Kidney epithelial cell (primary cell): ENCODE measurements at regions not wholly inside any gene's neighbourhood (a gene's known extent, or its start where the extent isn't known, plus 50 kb on each side); places are given as distances from the start of the nearest gene placed in this dataset.

ENCODE experiments used
- DNase-seq: peaks from one replicate; pipeline ENCODE4 v3.0.0-alpha.2; 2010; ENCODE audit warnings: low read depth
- H3K27me3 ChIP-seq: 2 replicates; pipeline ENCODE4 v1.6.0; 2011; ENCODE audit warnings: low read length; ENCODE audit not compliant: control insufficient read depth, insufficient read depth
- H3K36me3 ChIP-seq: 2 replicates; pipeline ENCODE4 v1.5.1; 2011; ENCODE audit warnings: low read length; ENCODE audit not compliant: control insufficient read depth, insufficient read depth
- H3K4me3 ChIP-seq: 2 replicates; pipeline ENCODE4 v1.5.1; 2011; ENCODE audit warnings: low read depth, mild to moderate bottlenecking, control low read depth, low read length
- CTCF ChIP-seq: IDR thresholded peaks from 2 replicates; pipeline ENCODE4 v1.5.1; 2011; ENCODE audit warnings: mild to moderate bottlenecking, moderate library complexity, low read length, control low read depth, inconsistent platforms; ENCODE audit not compliant: insufficient read depth, poor library complexity, severe bottlenecking

GRCh38 chr18:55982992-55983391 lies 395.0 kb upstream of the TCF4 start:
- Histone ChIP-seq H3K36me3 (no peaks in the 10 kb centered on the region), H3K27me3 (no peaks in the 10 kb centered on the region), H3K4me3 (no peak overlapping the region)
- DNase-seq: no peak
- TF ChIP-seq CTCF: no peak

GRCh38 chr18:55981712-55982475 lies 393.9 kb upstream of the TCF4 start:
- H3K4me3 ChIP-seq: no peak overlapping the region
- no peaks in the 10 kb centered on the region for H3K36me3 ChIP-seq
- no peaks in the 10 kb centered on the region for H3K27me3 ChIP-seq
- no peak for TF ChIP-seq CTCF
- DNase-seq: no peak

- Histone ChIP-seq H3K4me3 (no peak overlapping the region), H3K36me3 (no peaks in the 10 kb centered on the region), H3K27me3 (no peaks in the 10 kb centered on the region)
- no peak for TF ChIP-seq CTCF
- no peak for DNase-seq
Observed at GRCh38 chr18:55974521-55974920, 386.5 kb upstream of the TCF4 start.

- Histone ChIP-seq H3K27me3 (no peaks in the 10 kb centered on the region), H3K4me3 (no peak overlapping the region), H3K36me3 (no peaks in the 10 kb centered on the region)
- TF ChIP-seq CTCF: no peak
- no peak for DNase-seq
Observed at GRCh38 chr18:55968550-55968949, 380.6 kb upstream of the TCF4 start.

DNA sequence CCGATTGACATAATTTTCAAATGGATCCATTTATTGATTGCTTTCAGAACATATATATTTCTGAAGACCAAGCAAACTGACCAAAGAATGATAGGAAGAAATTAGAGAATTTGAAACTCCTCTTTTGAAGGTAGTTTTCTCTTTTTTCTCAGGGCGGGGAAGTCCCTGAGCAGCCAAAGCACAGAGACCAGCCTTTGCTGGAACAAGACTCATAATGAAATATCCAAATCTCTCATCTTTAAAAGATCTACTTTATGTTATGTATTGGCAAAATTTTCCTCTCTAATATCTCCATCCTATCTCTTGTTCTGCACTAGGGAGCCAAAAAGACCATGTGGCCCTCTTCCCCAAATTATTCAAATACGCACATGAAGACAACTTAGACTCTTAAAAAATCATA lies 379.0 kb upstream of the TCF4 start:
- TF ChIP-seq CTCF: no peak
- H3K27me3 ChIP-seq: no peaks in the 10 kb centered on the region
- H3K36me3 ChIP-seq: no peaks in the 10 kb centered on the region
- no peak overlapping the region for H3K4me3 ChIP-seq
- DNase-seq: no peak

DNA sequence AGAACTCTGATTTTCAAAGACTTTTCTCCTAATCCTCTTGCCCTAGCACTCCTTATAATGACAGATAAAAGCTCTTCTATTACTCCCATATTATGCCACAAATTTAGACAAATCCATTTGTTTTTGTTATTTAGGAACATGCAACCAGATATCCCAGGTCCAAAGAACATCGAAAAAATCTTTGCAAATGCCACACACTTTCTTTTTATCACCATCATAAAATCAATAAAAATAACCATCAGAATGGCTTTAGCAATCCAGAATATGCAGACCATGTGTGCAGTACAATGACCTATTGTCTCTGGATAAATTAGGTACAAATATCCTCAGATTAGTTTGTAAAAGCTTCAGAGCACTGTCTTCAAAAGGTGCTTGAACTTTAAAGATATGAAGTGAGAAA lies 376.2 kb upstream of the TCF4 start:
- Histone ChIP-seq H3K27me3 (no peaks in the 10 kb centered on the region), H3K4me3 (no peak overlapping the region), H3K36me3 (no peaks in the 10 kb centered on the region)
- no peak for DNase-seq
- TF ChIP-seq CTCF: no peak
